ENCODE measurements at regions not wholly inside any gene's neighbourhood (a gene's known extent, or its start where the extent isn't known, plus 50 kb on each side); places are given as distances from the start of the nearest gene placed in this dataset.

DNA sequence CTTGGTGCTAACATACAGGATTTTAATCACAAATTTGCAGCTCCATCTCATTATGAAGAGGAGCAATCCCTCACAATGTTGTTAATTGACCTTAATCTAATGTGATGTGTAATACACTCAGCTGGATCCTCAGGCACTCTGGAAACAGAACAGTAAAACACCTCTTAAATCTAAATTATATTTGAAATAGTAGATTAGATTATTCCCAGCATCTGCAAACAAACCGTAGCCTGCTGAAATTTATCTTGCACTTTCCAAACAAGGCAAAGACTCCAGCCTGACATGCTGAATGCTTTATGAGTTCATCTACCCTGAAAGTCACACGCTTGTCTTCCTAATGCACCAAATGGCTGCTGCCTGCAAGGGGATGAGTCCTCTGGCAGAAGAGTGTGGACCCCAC lies 402.3 kb upstream of the GYPC start:
- peaks cover 0 to 2% (median 0%) of the 10 kb centered on the region in 4 donors for H3K27me3 ChIP-seq (ENCODE audit: control insufficient read depth in 4 of 4, insufficient read depth in 4 of 4, low read length in 3 of 4)
- no peak for TF ChIP-seq TAF1 (conservative IDR thresholded peaks at IDR 0.05)
- TF ChIP-seq FOXA2 (IDR thresholded peaks at IDR 0.05): no peak
- TF ChIP-seq, protein P1, sequence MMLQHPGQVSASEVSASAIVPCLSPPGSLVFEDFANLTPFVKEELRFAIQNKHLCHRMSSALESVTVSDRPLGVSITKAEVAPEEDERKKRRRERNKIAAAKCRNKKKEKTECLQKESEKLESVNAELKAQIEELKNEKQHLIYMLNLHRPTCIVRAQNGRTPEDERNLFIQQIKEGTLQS (IDR thresholded peaks at IDR 0.05): no peak
- TF ChIP-seq, protein P2, sequence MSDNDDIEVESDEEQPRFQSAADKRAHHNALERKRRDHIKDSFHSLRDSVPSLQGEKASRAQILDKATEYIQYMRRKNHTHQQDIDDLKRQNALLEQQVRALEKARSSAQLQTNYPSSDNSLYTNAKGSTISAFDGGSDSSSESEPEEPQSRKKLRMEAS (IDR thresholded peaks at IDR 0.05): no peak
- TF ChIP-seq JUND (IDR thresholded peaks at IDR 0.05): no peak
- TF ChIP-seq, protein P3, sequence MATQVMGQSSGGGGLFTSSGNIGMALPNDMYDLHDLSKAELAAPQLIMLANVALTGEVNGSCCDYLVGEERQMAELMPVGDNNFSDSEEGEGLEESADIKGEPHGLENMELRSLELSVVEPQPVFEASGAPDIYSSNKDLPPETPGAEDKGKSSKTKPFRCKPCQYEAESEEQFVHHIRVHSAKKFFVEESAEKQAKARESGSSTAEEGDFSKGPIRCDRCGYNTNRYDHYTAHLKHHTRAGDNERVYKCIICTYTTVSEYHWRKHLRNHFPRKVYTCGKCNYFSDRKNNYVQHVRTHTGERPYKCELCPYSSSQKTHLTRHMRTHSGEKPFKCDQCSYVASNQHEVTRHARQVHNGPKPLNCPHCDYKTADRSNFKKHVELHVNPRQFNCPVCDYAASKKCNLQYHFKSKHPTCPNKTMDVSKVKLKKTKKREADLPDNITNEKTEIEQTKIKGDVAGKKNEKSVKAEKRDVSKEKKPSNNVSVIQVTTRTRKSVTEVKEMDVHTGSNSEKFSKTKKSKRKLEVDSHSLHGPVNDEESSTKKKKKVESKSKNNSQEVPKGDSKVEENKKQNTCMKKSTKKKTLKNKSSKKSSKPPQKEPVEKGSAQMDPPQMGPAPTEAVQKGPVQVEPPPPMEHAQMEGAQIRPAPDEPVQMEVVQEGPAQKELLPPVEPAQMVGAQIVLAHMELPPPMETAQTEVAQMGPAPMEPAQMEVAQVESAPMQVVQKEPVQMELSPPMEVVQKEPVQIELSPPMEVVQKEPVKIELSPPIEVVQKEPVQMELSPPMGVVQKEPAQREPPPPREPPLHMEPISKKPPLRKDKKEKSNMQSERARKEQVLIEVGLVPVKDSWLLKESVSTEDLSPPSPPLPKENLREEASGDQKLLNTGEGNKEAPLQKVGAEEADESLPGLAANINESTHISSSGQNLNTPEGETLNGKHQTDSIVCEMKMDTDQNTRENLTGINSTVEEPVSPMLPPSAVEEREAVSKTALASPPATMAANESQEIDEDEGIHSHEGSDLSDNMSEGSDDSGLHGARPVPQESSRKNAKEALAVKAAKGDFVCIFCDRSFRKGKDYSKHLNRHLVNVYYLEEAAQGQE (IDR thresholded peaks at IDR 0.05): no peak
- no peak for TF ChIP-seq NR2F2 (IDR thresholded peaks at IDR 0.05)
- no peak for DNase-seq (ENCODE audit: low spot score)
- no peaks in the 10 kb centered on the region for H3K9me3 ChIP-seq (ENCODE audit: control insufficient read depth in 4 of 4, low read length in 3 of 4)
- no peak overlapping the region for H3K9ac ChIP-seq (ENCODE audit: low read depth in 1 of 2, low read length in 2 of 2)
- H3K36me3 ChIP-seq (ENCODE audit: control insufficient read depth in 4 of 4, insufficient read depth in 3 of 4, low read depth in 1 of 4, low read length in 3 of 4): no peaks in the 10 kb centered on the region
- no peaks in the 10 kb centered on the region for H3K4me1 ChIP-seq (ENCODE audit: control insufficient read depth in 4 of 4, insufficient read depth in 4 of 4, low read length in 3 of 4)
- WGBS: 55% methylated on average over 2 of the region's 2 CpGs
- no peak overlapping the region for H3K4me3 ChIP-seq (ENCODE audit: low read depth in 1 of 3, low read length in 3 of 3)
- no peak overlapping the region for H3K27ac ChIP-seq (ENCODE audit: low read depth in 1 of 2, low read length in 2 of 2)

- no peak overlapping the region for H3K4me3 ChIP-seq (ENCODE audit: low read depth in 1 of 3, low read length in 3 of 3)
- H3K9ac ChIP-seq (ENCODE audit: low read depth in 1 of 2, low read length in 2 of 2): no peak overlapping the region
- no peaks in the 10 kb centered on the region for H3K36me3 ChIP-seq (ENCODE audit: control insufficient read depth in 4 of 4, insufficient read depth in 3 of 4, low read depth in 1 of 4, low read length in 3 of 4)
- no peak overlapping the region for H3K27ac ChIP-seq (ENCODE audit: low read depth in 1 of 2, low read length in 2 of 2)
- WGBS: 92% methylated on average over 2 of the region's 2 CpGs
- H3K9me3 ChIP-seq (ENCODE audit: control insufficient read depth in 4 of 4, low read length in 3 of 4): no peaks in the 10 kb centered on the region
- no peaks in the 10 kb centered on the region for H3K27me3 ChIP-seq (ENCODE audit: control insufficient read depth in 4 of 4, insufficient read depth in 4 of 4, low read length in 3 of 4)
- no peak for DNase-seq (ENCODE audit: low spot score)
- TF ChIP-seq, protein P2 (IDR thresholded peaks at IDR 0.05): no peak
- no peaks in the 10 kb centered on the region for H3K4me1 ChIP-seq (ENCODE audit: control insufficient read depth in 4 of 4, insufficient read depth in 4 of 4, low read length in 3 of 4)
Observed at GRCh38 chr2:126264625-126265024, 391.3 kb upstream of the GYPC start.

DNA sequence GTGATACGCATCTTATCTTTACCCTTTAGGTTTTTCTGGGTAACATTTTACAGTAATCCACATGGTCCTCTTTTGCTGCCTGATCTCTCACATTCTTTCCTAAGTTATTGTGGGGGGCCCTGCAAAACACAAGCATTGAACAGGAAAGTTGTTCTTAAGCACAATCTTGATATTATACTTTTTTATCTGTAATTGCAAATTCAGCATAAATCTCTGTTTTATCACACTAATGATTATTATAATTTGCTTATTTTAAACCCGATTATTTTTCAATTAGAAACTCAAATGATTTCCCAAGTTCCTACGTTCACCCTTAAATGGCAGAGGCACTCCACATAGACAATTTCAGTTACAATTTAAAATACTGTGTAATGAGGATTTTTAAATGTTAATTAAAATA lies 386.0 kb upstream of the GYPC start:
- Histone ChIP-seq H3K27me3 (ENCODE audit: control insufficient read depth in 4 of 4, insufficient read depth in 4 of 4, low read length in 3 of 4) (no peaks in the 10 kb centered on the region), H3K4me3 (ENCODE audit: low read depth in 1 of 3, low read length in 3 of 3) (no peak overlapping the region), H3K27ac (ENCODE audit: low read depth in 1 of 2, low read length in 2 of 2) (no peak overlapping the region), H3K4me1 (ENCODE audit: control insufficient read depth in 4 of 4, insufficient read depth in 4 of 4, low read length in 3 of 4) (no peaks in the 10 kb centered on the region), H3K9me3 (ENCODE audit: control insufficient read depth in 4 of 4, low read length in 3 of 4) (no peaks in the 10 kb centered on the region), H3K9ac (ENCODE audit: low read depth in 1 of 2, low read length in 2 of 2) (no peak overlapping the region), H3K36me3 (ENCODE audit: control insufficient read depth in 4 of 4, insufficient read depth in 3 of 4, low read depth in 1 of 4, low read length in 3 of 4) (no peaks in the 10 kb centered on the region)
- 87% methylated on average over 3 of the region's 3 CpGs for WGBS
- no peak for DNase-seq (ENCODE audit: low spot score)
- TF ChIP-seq JUND (IDR thresholded peaks at IDR 0.05) (no peak), NR2F2 (IDR thresholded peaks at IDR 0.05) (no peak), FOXA2 (IDR thresholded peaks at IDR 0.05) (no peak), YY1 (IDR thresholded peaks at IDR 0.05) (no peak), CTCF (IDR thresholded peaks at IDR 0.05; ENCODE audit: low read depth, low read length, missing input control) (no peak), RXRA (IDR thresholded peaks at IDR 0.05) (no peak)
- TF ChIP-seq, protein P3 (IDR thresholded peaks at IDR 0.05): no peak
